ENCODE measurements at regions not wholly inside any gene's neighbourhood (a gene's known extent, or its start where the extent isn't known, plus 50 kb on each side); places are given as distances from the start of the nearest gene placed in this dataset.

DNA sequence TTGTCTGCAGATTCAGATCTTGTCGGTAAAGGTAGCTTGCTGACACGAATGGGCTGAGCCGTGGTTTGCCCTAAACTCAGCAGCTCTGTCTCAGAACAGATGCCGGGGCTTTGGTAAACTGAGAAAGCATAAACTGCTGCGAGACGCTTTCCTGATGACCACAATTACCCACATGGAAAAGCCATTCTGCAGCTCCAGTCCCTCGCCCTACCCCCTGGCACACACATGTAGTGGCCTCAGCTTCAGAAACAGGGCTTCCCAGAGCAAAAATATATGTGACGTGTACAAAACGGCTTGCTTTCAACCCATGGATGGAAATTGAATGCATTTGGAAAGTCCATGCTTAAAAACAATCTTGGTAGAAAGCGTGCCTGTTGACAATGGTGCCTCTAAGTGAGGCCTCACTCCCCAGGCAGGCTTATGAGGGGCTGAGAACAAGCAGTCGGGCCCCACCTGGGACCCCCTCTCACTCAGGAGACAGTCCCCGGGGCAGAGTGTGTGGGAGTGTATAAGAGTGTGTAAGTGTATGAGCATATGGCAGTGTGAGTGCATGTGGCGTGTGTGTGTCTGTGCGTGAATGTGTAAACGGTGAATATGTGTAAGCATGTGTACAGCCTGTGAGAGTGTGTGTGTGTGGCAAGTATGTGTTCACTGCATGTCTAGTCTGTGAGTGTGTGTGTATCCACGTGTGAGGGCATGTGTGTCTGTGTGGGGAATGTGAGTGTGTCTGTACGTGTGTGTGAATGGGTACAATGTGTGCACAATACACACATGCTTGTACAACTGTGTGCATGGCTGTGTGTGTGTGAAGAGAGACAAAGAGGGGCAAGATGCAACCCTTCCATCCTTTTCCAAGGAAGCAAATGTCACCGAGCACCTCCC lies 88.2 kb upstream of the SMIM23 start:
- no peaks in the 10 kb centered on the region for H3K9me2 ChIP-seq (ENCODE audit: insufficient read depth)
- no peak for TF ChIP-seq EZH2 (IDR thresholded peaks at IDR 0.05; ENCODE audit: low read depth)
- TF ChIP-seq, protein P1, sequence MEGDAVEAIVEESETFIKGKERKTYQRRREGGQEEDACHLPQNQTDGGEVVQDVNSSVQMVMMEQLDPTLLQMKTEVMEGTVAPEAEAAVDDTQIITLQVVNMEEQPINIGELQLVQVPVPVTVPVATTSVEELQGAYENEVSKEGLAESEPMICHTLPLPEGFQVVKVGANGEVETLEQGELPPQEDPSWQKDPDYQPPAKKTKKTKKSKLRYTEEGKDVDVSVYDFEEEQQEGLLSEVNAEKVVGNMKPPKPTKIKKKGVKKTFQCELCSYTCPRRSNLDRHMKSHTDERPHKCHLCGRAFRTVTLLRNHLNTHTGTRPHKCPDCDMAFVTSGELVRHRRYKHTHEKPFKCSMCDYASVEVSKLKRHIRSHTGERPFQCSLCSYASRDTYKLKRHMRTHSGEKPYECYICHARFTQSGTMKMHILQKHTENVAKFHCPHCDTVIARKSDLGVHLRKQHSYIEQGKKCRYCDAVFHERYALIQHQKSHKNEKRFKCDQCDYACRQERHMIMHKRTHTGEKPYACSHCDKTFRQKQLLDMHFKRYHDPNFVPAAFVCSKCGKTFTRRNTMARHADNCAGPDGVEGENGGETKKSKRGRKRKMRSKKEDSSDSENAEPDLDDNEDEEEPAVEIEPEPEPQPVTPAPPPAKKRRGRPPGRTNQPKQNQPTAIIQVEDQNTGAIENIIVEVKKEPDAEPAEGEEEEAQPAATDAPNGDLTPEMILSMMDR (conservative IDR thresholded peaks at IDR 0.05), result no peak
- no peak overlapping the region for H3K4me2 ChIP-seq
- no peaks in the 10 kb centered on the region for H3K36me3 ChIP-seq (ENCODE audit: low read depth)
- no peak overlapping the region for H2AFZ ChIP-seq
- no peaks in the 10 kb centered on the region for H3K4me1 ChIP-seq (replicated peaks; ENCODE audit: insufficient read depth)
- intact Hi-C loops (cut with micrococcal nuclease; ENCODE audit: unreplicated experiment), result no loop called here
- no peak overlapping the region for H3K27ac ChIP-seq
- H3K79me2 ChIP-seq (ENCODE audit: low read depth), result no peaks in the 10 kb centered on the region
- ChIA-PET POLR2A (ENCODE audit: unreplicated experiment) (no interaction called here), CTCF (no interaction called here)
- H3F3A ChIP-seq (ENCODE audit: insufficient read depth, low read depth), result no peaks in the 10 kb centered on the region
- H3K27me3 ChIP-seq (ENCODE audit: insufficient read depth, low read depth), result peaks cover 14% of the 10 kb centered on the region
- no peak overlapping the region for H3K4me3 ChIP-seq
- no peaks in the 10 kb centered on the region for H3K9me3 ChIP-seq (ENCODE audit: insufficient read depth, low read depth)
- H4K20me1 ChIP-seq (ENCODE audit: insufficient read depth), result no peaks in the 10 kb centered on the region
- no TSS peak for BruUV-seq (replicated peaks)
- no peak for DNase-seq

DNA sequence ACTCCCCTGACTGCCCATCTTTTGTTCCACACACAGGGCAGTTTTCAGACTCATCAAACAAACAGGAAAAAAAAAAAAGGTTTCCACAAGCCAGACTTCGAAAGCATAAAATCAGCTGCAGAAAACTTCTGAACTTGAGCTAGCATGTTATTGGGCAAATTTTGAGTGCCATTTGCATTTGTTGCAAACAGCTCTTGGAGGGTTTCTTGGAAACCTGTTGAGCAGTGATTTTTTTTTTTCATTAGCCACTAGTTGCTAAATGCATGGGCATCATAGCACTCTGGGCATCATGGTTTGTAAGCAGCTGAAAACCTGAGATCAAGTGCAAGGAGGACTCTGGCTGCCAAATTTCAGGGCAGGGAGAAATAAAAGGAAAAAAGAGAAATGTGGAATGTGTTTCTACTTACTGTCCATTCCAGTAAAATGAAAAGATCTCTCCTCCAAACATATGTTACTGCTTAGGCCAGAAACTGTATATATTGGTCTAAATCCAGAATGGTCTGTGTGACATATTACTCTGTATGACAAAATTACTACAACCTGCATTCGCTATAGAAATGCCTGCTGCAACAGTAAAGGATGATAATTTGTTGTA lies 85.2 kb upstream of the SMIM23 start:
- intact Hi-C loops (cut with micrococcal nuclease; ENCODE audit: unreplicated experiment), result no loop called here
- TF ChIP-seq, protein P1 (conservative IDR thresholded peaks at IDR 0.05), result no peak
- no peak for TF ChIP-seq EZH2 (IDR thresholded peaks at IDR 0.05; ENCODE audit: low read depth)

DNA sequence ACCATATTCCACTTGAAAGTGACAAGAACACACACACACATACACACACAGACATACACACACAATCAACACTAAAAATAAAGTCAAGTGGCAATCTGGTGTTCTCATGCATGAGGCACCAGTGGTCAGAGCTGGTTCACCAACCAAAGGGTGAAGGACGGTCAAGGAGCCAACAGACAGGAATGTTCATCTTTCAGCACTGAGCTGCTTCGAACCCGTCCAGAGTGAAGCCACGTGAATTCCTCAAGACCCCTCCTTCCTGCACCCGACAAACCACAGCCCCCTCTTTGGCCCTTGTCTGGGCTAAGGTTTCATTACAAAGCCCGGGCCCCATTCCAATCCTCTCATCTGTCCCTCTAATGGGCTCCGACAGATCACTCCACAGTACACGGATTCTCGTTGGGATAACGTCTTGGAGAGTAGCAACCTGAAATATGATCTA lies 84.5 kb upstream of the SMIM23 start:
- no peaks in the 10 kb centered on the region for H3K4me1 ChIP-seq (replicated peaks; ENCODE audit: insufficient read depth)
- H3K79me2 ChIP-seq (ENCODE audit: low read depth), result no peaks in the 10 kb centered on the region
- H4K20me1 ChIP-seq (ENCODE audit: insufficient read depth), result no peaks in the 10 kb centered on the region
- H3K9me2 ChIP-seq (ENCODE audit: insufficient read depth), result no peaks in the 10 kb centered on the region
- H3K27ac ChIP-seq, result no peak overlapping the region
- H2AFZ ChIP-seq, result no peak overlapping the region
- BruUV-seq (replicated peaks), result no TSS peak
- H3K9me3 ChIP-seq (ENCODE audit: insufficient read depth, low read depth), result no peaks in the 10 kb centered on the region
- intact Hi-C loops (cut with micrococcal nuclease; ENCODE audit: unreplicated experiment), result no loop called here
- no peak for TF ChIP-seq EZH2 (IDR thresholded peaks at IDR 0.05; ENCODE audit: low read depth)
- TF ChIP-seq, protein P1 (conservative IDR thresholded peaks at IDR 0.05), result no peak
- POLR2A ChIA-PET (ENCODE audit: unreplicated experiment), result no interaction called here
- no peaks in the 10 kb centered on the region for H3F3A ChIP-seq (ENCODE audit: insufficient read depth, low read depth)
- H3K4me3 ChIP-seq, result no peak overlapping the region
- no peak overlapping the region for H3K4me2 ChIP-seq
- no peak for DNase-seq
- peaks cover 32% of the 10 kb centered on the region for H3K27me3 ChIP-seq (ENCODE audit: insufficient read depth, low read depth)
- H3K36me3 ChIP-seq (ENCODE audit: low read depth), result no peaks in the 10 kb centered on the region
- CTCF ChIA-PET, result no interaction called here

More for the DNA sequence above, 85.2 kb upstream of the SMIM23 start:
- H3K27ac ChIP-seq, result no peak overlapping the region
- ChIA-PET POLR2A (ENCODE audit: unreplicated experiment) (no interaction called here), CTCF (no interaction called here)
- H3F3A ChIP-seq (ENCODE audit: insufficient read depth, low read depth), result no peaks in the 10 kb centered on the region
- BruUV-seq (replicated peaks), result no TSS peak
- H4K20me1 ChIP-seq (ENCODE audit: insufficient read depth), result no peaks in the 10 kb centered on the region
- H3K4me1 ChIP-seq (replicated peaks; ENCODE audit: insufficient read depth), result no peaks in the 10 kb centered on the region
- H3K4me3 ChIP-seq, result no peak overlapping the region
- H3K36me3 ChIP-seq (ENCODE audit: low read depth), result no peaks in the 10 kb centered on the region
- no peak overlapping the region for H3K4me2 ChIP-seq
- no peaks in the 10 kb centered on the region for H3K79me2 ChIP-seq (ENCODE audit: low read depth)
- H3K9me2 ChIP-seq (ENCODE audit: insufficient read depth), result no peaks in the 10 kb centered on the region
- H3K9me3 ChIP-seq (ENCODE audit: insufficient read depth, low read depth), result no peaks in the 10 kb centered on the region
- peaks cover 28% of the 10 kb centered on the region for H3K27me3 ChIP-seq (ENCODE audit: insufficient read depth, low read depth)
- no peak for DNase-seq
- H2AFZ ChIP-seq, result no peak overlapping the region
